ENCODE measurements at regions not wholly inside any gene's neighbourhood (a gene's known extent, or its start where the extent isn't known, plus 50 kb on each side); places are given as distances from the start of the nearest gene placed in this dataset.

DNA sequence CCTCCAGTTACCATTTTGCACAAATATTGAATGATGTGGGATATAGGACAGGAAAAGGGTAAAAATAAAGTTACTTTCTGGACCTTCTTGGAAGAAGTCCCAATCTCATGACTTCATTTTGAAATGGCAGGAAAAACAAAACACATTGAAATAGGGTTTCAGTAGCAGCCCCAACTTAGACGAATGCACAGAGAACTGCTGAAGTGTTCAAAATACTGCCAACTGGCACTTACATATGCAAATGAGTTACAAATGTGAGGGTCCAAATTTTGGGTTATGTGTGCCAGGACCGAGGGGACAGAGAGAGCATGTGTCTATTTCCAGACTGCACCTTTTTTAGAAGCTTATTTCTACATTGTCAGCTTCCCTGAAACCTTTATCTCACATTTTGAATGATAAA is 112.9 kb upstream of the CCDC68 start:
- Histone ChIP-seq H3K27me3 (peaks cover 0 to 3% (median 0%) of the 10 kb centered on the region in 7 donors), H3K4me3 (no peak overlapping the region), H3K36me3 (no peaks in the 10 kb centered on the region), H3K4me1 (no peaks in the 10 kb centered on the region), H3K9me3 (peaks cover 0 to 10% (median 0%) of the 10 kb centered on the region in 11 donors), H3K27ac (no peak overlapping the region)
- no peak for ATAC-seq
- DNase-seq: no peak
- intact Hi-C loops (cut with DNase I): no loop called here
- 34 to 37% methylated on average over 2 of the region's 2 CpGs for WGBS, 2 donors
- TF ChIP-seq CTCF (IDR thresholded peaks at IDR 0.05): no peak

- Histone ChIP-seq H3K4me3 (no peak overlapping the region), H3K27ac (no peak overlapping the region), H3K36me3 (no peaks in the 10 kb centered on the region), H3K9me3 (peaks cover 0 to 10% (median 0%) of the 10 kb centered on the region in 11 donors), H3K27me3 (peaks cover 0 to 3% (median 0%) of the 10 kb centered on the region in 7 donors), H3K4me1 (no peaks in the 10 kb centered on the region)
- DNase-seq: no peak
- no peak for ATAC-seq
- TF ChIP-seq CTCF (IDR thresholded peaks at IDR 0.05): no peak
- 91 to 92% methylated on average over 6 of the region's 6 CpGs for WGBS, 2 donors
- intact Hi-C loops (cut with DNase I): no loop called here
These were observed 110.2 kb upstream of the CCDC68 start for GRCh38 chr18:55069497-55069896.

GRCh38 chr18:55064760-55065159 is 105.5 kb upstream of the CCDC68 start:
- Histone ChIP-seq H3K27ac (no peak overlapping the region), H3K9me3 (peaks cover 0 to 5% (median 0%) of the 10 kb centered on the region in 11 donors), H3K27me3 (peaks cover 0 to 3% (median 0%) of the 10 kb centered on the region in 7 donors), H3K36me3 (no peaks in the 10 kb centered on the region), H3K4me1 (no peaks in the 10 kb centered on the region), H3K4me3 (no peak overlapping the region)
- DNase-seq: no peak
- no peak for TF ChIP-seq CTCF (IDR thresholded peaks at IDR 0.05)
- intact Hi-C loops (cut with DNase I): no loop called here
- 73 to 74% methylated on average over 5 of the region's 5 CpGs for WGBS, 2 donors
- ATAC-seq: no peak

- peaks cover 0 to 2% (median 0%) of the 10 kb centered on the region in 7 donors for H3K27me3 ChIP-seq
- no peak overlapping the region for H3K4me3 ChIP-seq
- H3K9me3 ChIP-seq: peaks cover 0 to 5% (median 0%) of the 10 kb centered on the region in 11 donors
- no peaks in the 10 kb centered on the region for H3K4me1 ChIP-seq
- intact Hi-C loops (cut with DNase I): no loop called here
- DNase-seq (no peak), ATAC-seq (no peak)
- H3K27ac ChIP-seq: no peak overlapping the region
- no peak for TF ChIP-seq CTCF (IDR thresholded peaks at IDR 0.05)
- WGBS, 2 donors: 81 to 90% methylated on average over 4 of the region's 4 CpGs
- H3K36me3 ChIP-seq: no peaks in the 10 kb centered on the region
These were observed 104.8 kb upstream of the CCDC68 start for GRCh38 chr18:55064073-55064472.
